GM19023 (cell line): ENCODE measurements at regions not wholly inside any gene's neighbourhood (a gene's known extent, or its start where the extent isn't known, plus 50 kb on each side); places are given as distances from the start of the nearest gene placed in this dataset.

Source experiments
- ATAC-seq: cut with Tn5 transposase; IDR thresholded peaks from one replicate; pipeline ENCODE4 v1.9.1; 2021; ENCODE audit warnings: mild to moderate bottlenecking, moderate library complexity; ENCODE audit not compliant: unreplicated experiment

DNA sequence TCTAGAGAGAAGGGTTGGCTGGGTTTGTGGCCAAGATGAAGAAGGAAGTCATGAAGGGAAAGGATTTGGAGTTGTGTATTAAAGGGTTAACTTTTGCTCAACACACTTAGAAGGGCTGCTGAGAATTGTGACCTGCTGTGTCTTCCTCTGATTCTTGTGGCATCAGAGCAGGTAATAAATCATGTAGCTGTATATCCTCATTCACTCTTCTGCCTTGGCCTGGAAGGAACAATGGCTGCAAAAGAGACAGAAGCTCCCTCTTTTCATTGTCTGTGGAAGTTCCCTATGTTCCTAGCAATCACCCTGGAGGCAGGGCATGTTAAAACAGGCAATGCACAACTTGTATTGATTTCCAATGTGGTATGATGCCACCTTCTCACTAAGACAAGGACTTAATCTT lies 159.1 kb downstream of the LRRC70 start:
- no peak for ATAC-seq

- ATAC-seq = no peak
Observed at GRCh38 chr5:62732677-62733121, 154.1 kb downstream of the LRRC70 start.

- ATAC-seq = no peak
Observed at GRCh38 chr5:62731022-62731421, 152.4 kb downstream of the LRRC70 start.

DNA sequence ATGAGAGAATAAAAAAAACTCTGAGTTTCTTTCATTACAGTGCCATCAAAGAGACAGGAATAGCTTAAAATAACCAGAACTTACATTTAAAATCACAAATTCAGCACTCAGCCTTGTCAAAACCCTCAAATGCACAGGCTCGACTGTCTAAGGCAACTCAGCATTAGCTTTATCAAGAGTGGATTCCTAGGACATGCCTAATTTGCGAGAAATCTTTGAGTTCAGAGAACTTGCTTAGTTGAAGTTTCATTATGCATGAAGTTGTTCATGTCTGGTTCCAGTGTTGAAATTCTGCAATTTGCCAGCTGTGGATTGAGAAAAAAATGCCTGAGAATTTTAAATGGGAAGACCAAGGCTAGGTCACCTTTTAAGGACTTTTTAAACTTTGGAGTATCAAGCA lies 151.1 kb downstream of the LRRC70 start:
- no peak for ATAC-seq

DNA sequence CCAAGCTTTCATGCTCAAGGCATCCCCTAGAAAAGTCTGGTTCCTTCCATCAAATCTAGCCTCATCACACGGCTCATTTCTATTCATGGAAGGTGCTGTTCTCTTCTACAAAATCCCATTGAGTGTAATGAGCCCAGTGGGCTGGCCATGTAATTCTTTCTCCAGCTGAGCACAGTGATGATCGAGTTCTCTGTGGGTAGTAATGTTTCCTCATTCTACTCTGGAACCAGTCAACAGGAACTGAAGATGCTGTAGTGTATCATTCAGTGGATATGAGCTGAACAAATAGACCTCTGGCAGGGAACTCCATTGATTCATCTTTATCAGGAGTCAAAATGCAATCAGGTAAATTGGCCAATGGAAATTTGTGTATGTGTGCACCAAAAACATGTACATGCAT lies 149.2 kb downstream of the LRRC70 start:
- no peak for ATAC-seq

DNA sequence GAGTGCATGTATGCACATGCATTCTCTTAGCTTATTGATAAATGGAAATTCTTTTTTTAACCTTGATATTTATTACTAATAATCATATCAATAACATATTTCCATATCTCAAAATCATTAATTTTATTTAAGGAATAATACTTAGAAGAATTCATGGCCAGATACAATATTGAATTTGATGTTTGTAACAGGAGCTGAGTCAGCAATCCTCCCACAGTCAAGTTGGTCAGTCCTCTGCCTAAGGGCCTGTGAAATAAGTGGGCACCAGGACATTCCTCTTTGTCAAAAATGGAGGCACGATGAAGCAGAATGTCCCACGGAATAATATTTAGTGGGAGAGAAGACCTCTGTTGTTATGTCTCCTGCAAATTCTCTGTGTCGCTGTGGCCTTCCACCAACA lies 148.6 kb downstream of the LRRC70 start:
- ATAC-seq = no peak

GRCh38 chr5:62722360-62722759 lies 143.7 kb downstream of the LRRC70 start:
- ATAC-seq = no peak

- peak; percentile 95 for ATAC-seq
Observed at GRCh38 chr5:62720031-62720441, 141.4 kb downstream of the LRRC70 start.

GRCh38 chr5:62719061-62719720 lies 140.6 kb downstream of the LRRC70 start:
- ATAC-seq = no peak

DNA sequence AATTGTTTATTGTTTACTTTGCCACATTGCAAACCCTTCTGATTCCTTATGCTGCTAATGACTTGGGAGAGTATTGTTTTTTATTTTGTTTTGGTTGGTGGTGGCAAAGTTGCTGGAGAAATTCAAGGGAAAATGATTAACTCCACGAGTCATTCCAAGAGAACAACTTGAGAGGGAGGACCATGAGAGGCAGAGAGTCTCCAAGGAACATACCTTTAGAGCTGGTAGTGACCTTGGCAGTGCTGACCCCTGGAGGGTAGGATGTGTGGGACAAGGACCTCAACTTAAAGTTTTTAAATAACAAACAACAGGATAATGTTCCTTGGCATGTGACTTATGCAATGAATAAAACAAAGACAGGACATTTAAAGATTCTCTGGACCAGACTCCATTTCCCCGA lies 139.7 kb downstream of the LRRC70 start:
- ATAC-seq = no peak

- no peak for ATAC-seq
Observed at GRCh38 chr5:62717301-62717933, 138.8 kb downstream of the LRRC70 start.

GRCh38 chr5:62714296-62714695 lies 135.7 kb downstream of the LRRC70 start:
- no peak for ATAC-seq

- ATAC-seq = no peak
Observed at GRCh38 chr5:62708481-62709325, 130.1 kb downstream of the LRRC70 start.

GRCh38 chr5:62707563-62707962 lies 128.9 kb downstream of the LRRC70 start:
- no peak for ATAC-seq

DNA sequence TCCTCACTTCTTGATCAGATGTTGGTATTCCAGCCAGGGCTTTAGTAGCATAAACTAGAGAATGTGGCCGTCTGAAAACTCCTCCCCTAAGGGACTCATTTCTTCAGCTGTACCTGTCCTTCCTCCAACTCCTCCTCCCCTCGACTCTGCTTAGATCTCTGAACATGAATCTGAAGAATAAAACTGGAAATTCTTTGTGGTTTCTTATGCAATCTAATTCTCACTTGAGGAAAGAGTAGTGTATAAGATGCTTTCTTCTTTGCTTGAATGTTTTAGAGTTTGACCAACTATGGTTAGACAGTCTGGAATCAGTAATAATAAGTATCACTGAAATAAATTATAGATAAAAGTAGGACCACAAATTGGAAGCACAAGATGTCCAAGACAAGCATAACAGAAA lies 128.5 kb downstream of the LRRC70 start:
- no peak for ATAC-seq

DNA sequence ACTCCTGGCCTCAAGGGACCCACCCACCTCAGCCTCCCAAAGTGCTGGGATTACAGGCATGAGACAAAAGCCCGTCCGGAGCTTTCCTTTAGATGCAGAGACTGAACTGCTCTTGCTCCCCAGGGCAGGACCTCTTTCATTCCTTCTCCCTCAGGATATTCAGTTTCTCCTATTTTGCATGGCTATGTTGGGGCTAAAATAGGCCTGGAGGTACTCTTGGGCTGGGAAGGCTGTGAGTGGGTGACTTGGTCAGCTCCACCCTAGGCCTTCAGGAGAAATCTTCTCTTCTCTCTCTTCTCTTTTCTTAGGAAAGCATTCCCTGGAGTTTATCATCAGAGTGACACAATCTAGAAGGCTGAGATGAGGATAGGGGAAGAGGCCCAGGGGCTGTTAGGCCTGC lies 126.4 kb downstream of the LRRC70 start:
- no peak for ATAC-seq

GRCh38 chr5:62702126-62702525 lies 123.5 kb downstream of the LRRC70 start:
- no peak for ATAC-seq

DNA sequence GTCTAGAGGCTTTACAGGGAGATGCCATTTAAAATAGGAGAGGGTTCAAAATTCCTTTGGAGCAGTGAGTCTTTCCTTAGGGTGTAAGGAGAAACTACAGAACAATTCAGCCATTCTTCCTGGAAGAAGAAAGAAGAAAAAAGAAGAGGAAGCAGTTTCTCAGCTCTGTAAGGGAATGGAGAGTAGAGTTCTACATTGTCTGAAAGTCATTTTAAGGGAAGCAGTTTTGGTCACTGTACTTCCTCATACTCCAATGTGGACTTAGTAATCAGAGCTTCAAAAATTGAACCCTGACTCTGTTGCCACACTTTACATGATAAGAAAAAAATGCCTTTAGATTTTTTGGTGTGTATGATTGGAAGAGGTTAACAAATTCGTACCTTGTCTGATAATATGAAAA lies 122.4 kb downstream of the LRRC70 start:
- no peak for ATAC-seq

GRCh38 chr5:62698756-62699155 lies 120.1 kb downstream of the LRRC70 start:
- ATAC-seq = no peak

GRCh38 chr5:62695274-62695673 lies 116.7 kb downstream of the LRRC70 start:
- ATAC-seq = no peak

- no peak for ATAC-seq
Observed at GRCh38 chr5:62692946-62693713, 114.5 kb downstream of the LRRC70 start.
